Right ventricle myocardium superior (tissue), 1 donor: ENCODE measurements at regions not wholly inside any gene's neighbourhood (a gene's known extent, or its start where the extent isn't known, plus 50 kb on each side); places are given as distances from the start of the nearest gene placed in this dataset.

Experiments used
- ATAC-seq: fragments of 200-7000 bp; cut with Tn5 transposase; one replicate; pipeline ENCODE4 v1.9.1; 2020; ENCODE audit warnings: mild to moderate bottlenecking; ENCODE audit not compliant: poor library complexity
- DNase-seq: peaks from one replicate; pipeline ENCODE4 v3.0.0-alpha.2; 2020
- intact Hi-C: fragments of 100-400 bp; cut with DNase I; formaldehyde crosslinking; loops from one replicate; pipeline ENCODE4 v1.11.2; 2022
- donor health status: DM: no; HTN: yes; CAD: no; lungs with severe emphysema.

- DNase-seq, result no peak
- no peak for ATAC-seq
- intact Hi-C loops, result no loop called here
These were observed 194.3 kb upstream of the PITRM1 start for GRCh38 chr10:3366735-3367405.

GRCh38 chr10:3366043-3366442 is 193.5 kb upstream of the PITRM1 start:
- ATAC-seq, result no peak
- no peak for DNase-seq
- intact Hi-C loops, result no loop called here

- DNase-seq, result no peak
- ATAC-seq, result no peak
- intact Hi-C loops, result no loop called here
These were observed 193.0 kb upstream of the PITRM1 start for GRCh38 chr10:3365630-3366029.

GRCh38 chr10:3364768-3365480 is 192.3 kb upstream of the PITRM1 start:
- no peak for DNase-seq
- ATAC-seq, result no peak
- intact Hi-C loops, result no loop called here

- intact Hi-C loops, result no loop called here
- DNase-seq (no peak), ATAC-seq (no peak)
These were observed 190.9 kb upstream of the PITRM1 start for GRCh38 chr10:3363311-3364045.

- intact Hi-C loops, result no loop called here
- no peak for DNase-seq
- ATAC-seq, result no peak
These were observed 189.8 kb upstream of the PITRM1 start for GRCh38 chr10:3362394-3362793.

- no peak for DNase-seq
- intact Hi-C loops, result no loop called here
- no peak for ATAC-seq
These were observed 189.1 kb upstream of the PITRM1 start for GRCh38 chr10:3361640-3362039.

- intact Hi-C loops, result no loop called here
- DNase-seq (no peak), ATAC-seq (no peak)
These were observed 185.2 kb upstream of the PITRM1 start for GRCh38 chr10:3357737-3358136.

- ATAC-seq (no peak), DNase-seq (no peak)
- intact Hi-C loops, result no loop called here
These were observed 183.0 kb upstream of the PITRM1 start for GRCh38 chr10:3355536-3355935.

- intact Hi-C loops, result no loop called here
- ATAC-seq (no peak), DNase-seq (no peak)
These were observed 181.8 kb upstream of the PITRM1 start for GRCh38 chr10:3354174-3354900.

- no peak for DNase-seq
- ATAC-seq, result peak; percentile 79
- intact Hi-C loops, result no loop called here
These were observed 180.7 kb upstream of the PITRM1 start for GRCh38 chr10:3353235-3353634.

- DNase-seq (no peak), ATAC-seq (no peak)
- intact Hi-C loops, result no loop called here
These were observed 178.2 kb upstream of the PITRM1 start for GRCh38 chr10:3350617-3351258.

- ATAC-seq, result no peak
- intact Hi-C loops, result no loop called here
These were observed 177.6 kb upstream of the PITRM1 start for GRCh38 chr10:3350205-3350604.

GRCh38 chr10:3348564-3348963 is 176.0 kb upstream of the PITRM1 start:
- ATAC-seq, result no peak
- intact Hi-C loops, result no loop called here
- no peak for DNase-seq

More at GRCh38 chr10:3350205-3350604, 177.6 kb upstream of the PITRM1 start:
- no peak for DNase-seq

GRCh38 chr10:3347413-3348182 is 175.0 kb upstream of the PITRM1 start:
- DNase-seq, result no peak
- no peak for ATAC-seq

GRCh38 chr10:3346851-3347250 is 174.3 kb upstream of the PITRM1 start:
- intact Hi-C loops, result no loop called here
- ATAC-seq, result no peak
- DNase-seq, result no peak

More at GRCh38 chr10:3347413-3348182, 175.0 kb upstream of the PITRM1 start:
- intact Hi-C loops, result no loop called here

- ATAC-seq (no peak), DNase-seq (no peak)
- intact Hi-C loops, result no loop called here
These were observed 170.2 kb upstream of the PITRM1 start for GRCh38 chr10:3342771-3343170.

GRCh38 chr10:3340127-3340730 is 167.6 kb upstream of the PITRM1 start:
- intact Hi-C loops, result no loop called here
- ATAC-seq (no peak), DNase-seq (no peak)
